Loucy (cell line): ENCODE measurements at regions not wholly inside any gene's neighbourhood (a gene's known extent, or its start where the extent isn't known, plus 50 kb on each side); places are given as distances from the start of the nearest gene placed in this dataset.

Source experiments
- H2AFZ ChIP-seq: fragments of 200-600 bp; sonication (generic); 2 replicates; pipeline ENCODE4 v1.6.0; 2016; ENCODE audit warnings: antibody characterized with exemption, mild to moderate bottlenecking, low read length, moderate library complexity
- H3F3A ChIP-seq: fragments of 200-600 bp; 2 replicates; pipeline ENCODE4 v1.6.0; 2016; ENCODE audit warnings: antibody characterized with exemption, low read depth, mild to moderate bottlenecking
- H3K27me3 ChIP-seq: fragments of 200-600 bp; sonication (generic); 2 replicates; pipeline ENCODE4 v1.6.1; 2014; ENCODE audit warnings: low read length, mild to moderate bottlenecking; ENCODE audit not compliant: insufficient read depth, poor library complexity, severe bottlenecking
- H3K36me3 ChIP-seq: fragments of 200-600 bp; sonication (generic); 2 replicates; pipeline ENCODE4 v1.6.1; 2016; ENCODE audit warnings: low read length; ENCODE audit not compliant: insufficient read depth
- H3K4me1 ChIP-seq: fragments of 200-600 bp; sonication (generic); 2 replicates; pipeline ENCODE4 v1.5.1; 2014; ENCODE audit warnings: low read length, mild to moderate bottlenecking; ENCODE audit not compliant: insufficient read depth, poor library complexity, severe bottlenecking
- H3K4me2 ChIP-seq: fragments of 200-600 bp; sonication (generic); 2 replicates; pipeline ENCODE4 v1.6.0; 2014; ENCODE audit warnings: antibody characterized with exemption, low read length, low read depth, mild to moderate bottlenecking; ENCODE audit not compliant: poor library complexity, severe bottlenecking
- H3K4me3 ChIP-seq: fragments of 200-600 bp; sonication (generic); 2 replicates; pipeline ENCODE4 v1.5.1; 2014; ENCODE audit warnings: low read length, mild to moderate bottlenecking, mixed read lengths; ENCODE audit not compliant: poor library complexity, severe bottlenecking
- H3K79me2 ChIP-seq: fragments of 200-600 bp; sonication (generic); 2 replicates; pipeline ENCODE4 v1.6.1; 2014; ENCODE audit warnings: low read length; ENCODE audit not compliant: insufficient read depth
- H3K9ac ChIP-seq: fragments of 200-600 bp; sonication (generic); 2 replicates; pipeline ENCODE4 v1.6.0; 2014; ENCODE audit warnings: mild to moderate bottlenecking, low read depth, low read length, moderate library complexity; ENCODE audit not compliant: poor library complexity, severe bottlenecking
- H3K9me2 ChIP-seq: fragments of 200-600 bp; sonication (generic); replicated peaks from 2 replicates; pipeline ENCODE4 v1.6.1; 2016; ENCODE audit warnings: low read depth, low read length, mixed read lengths
- H3K9me3 ChIP-seq: fragments of 200-600 bp; sonication (generic); 2 replicates; pipeline ENCODE4 v1.6.1; 2014; ENCODE audit warnings: mild to moderate bottlenecking, antibody characterized with exemption, low read length, low read depth; ENCODE audit not compliant: insufficient read depth
- H4K20me1 ChIP-seq: fragments of 200-600 bp; sonication (generic); 2 replicates; pipeline ENCODE4 v1.6.0; 2014; ENCODE audit warnings: antibody characterized with exemption, low read length, mild to moderate bottlenecking; ENCODE audit not compliant: insufficient read depth, poor library complexity, severe bottlenecking
- CTCF ChIP-seq: fragments of 200-600 bp; sonication (generic); conservative IDR thresholded peaks from 2 replicates; pipeline ENCODE4 v1.5.1; 2014; ENCODE audit warnings: mild to moderate bottlenecking, antibody characterized with exemption, low read length
- EZH2phosphoT487 ChIP-seq: fragments of 200-600 bp; IDR thresholded peaks from 2 replicates; pipeline ENCODE4 v1.6.1; 2018; ENCODE audit warnings: antibody characterized with exemption, mild to moderate bottlenecking, moderate library complexity, borderline replicate concordance

- Histone ChIP-seq H3K27me3 (no peaks in the 10 kb centered on the region), H3K4me2 (no peak overlapping the region), H2AFZ (no peak overlapping the region), H4K20me1 (no peaks in the 10 kb centered on the region), H3K36me3 (no peaks in the 10 kb centered on the region), H3K9ac (no peak overlapping the region), H3F3A (no peaks in the 10 kb centered on the region), H3K4me3 (no peak overlapping the region), H3K4me1 (no peaks in the 10 kb centered on the region), H3K9me3 (0 out of 2 replicates have a peak, but pooled peaks cover 8% of the 10 kb centered on the region), H3K79me2 (no peaks in the 10 kb centered on the region), H3K9me2 (no peaks in the 10 kb centered on the region)
- no peak for TF ChIP-seq EZH2phosphoT487
- TF ChIP-seq CTCF, result no peak
Measured at GRCh38 chr7:153627323-153627722, 424.9 kb upstream of the DPP6 start.

- TF ChIP-seq CTCF (no peak), EZH2phosphoT487 (no peak)
- H3F3A ChIP-seq, result no peaks in the 10 kb centered on the region
- 0 out of 2 replicates have a peak, but pooled peaks cover 8% of the 10 kb centered on the region for H3K9me3 ChIP-seq
- H3K9ac ChIP-seq, result no peak overlapping the region
- H3K36me3 ChIP-seq, result no peaks in the 10 kb centered on the region
- no peak overlapping the region for H2AFZ ChIP-seq
- H3K79me2 ChIP-seq, result no peaks in the 10 kb centered on the region
- no peaks in the 10 kb centered on the region for H3K27me3 ChIP-seq
- no peak overlapping the region for H3K4me2 ChIP-seq
- no peaks in the 10 kb centered on the region for H4K20me1 ChIP-seq
- no peaks in the 10 kb centered on the region for H3K9me2 ChIP-seq
- no peak overlapping the region for H3K4me3 ChIP-seq
- H3K4me1 ChIP-seq, result no peaks in the 10 kb centered on the region
Measured at GRCh38 chr7:153628406-153628805, 423.8 kb upstream of the DPP6 start.

- Histone ChIP-seq H3K36me3 (no peaks in the 10 kb centered on the region), H3K4me3 (no peak overlapping the region), H3K79me2 (no peaks in the 10 kb centered on the region), H3K9me3 (0 out of 2 replicates have a peak, but pooled peaks cover 8% of the 10 kb centered on the region), H2AFZ (no peak overlapping the region), H3K4me2 (no peak overlapping the region), H3K4me1 (no peaks in the 10 kb centered on the region), H3K9me2 (no peaks in the 10 kb centered on the region), H4K20me1 (no peaks in the 10 kb centered on the region), H3K9ac (no peak overlapping the region), H3F3A (no peaks in the 10 kb centered on the region), H3K27me3 (no peaks in the 10 kb centered on the region)
- no peak for TF ChIP-seq CTCF
- TF ChIP-seq EZH2phosphoT487, result no peak
Measured at GRCh38 chr7:153628825-153629224, 423.4 kb upstream of the DPP6 start.
